GM18909 (cell line): ENCODE measurements at regions not wholly inside any gene's neighbourhood (a gene's known extent, or its start where the extent isn't known, plus 50 kb on each side); places are given as distances from the start of the nearest gene placed in this dataset.
"Not testable (repeated sequence)": the region's sequence is repeated elsewhere in the genome, so short reads cannot be mapped to it uniquely, and the experiment has no call there.

ENCODE experiments used
- ATAC-seq: cut with Tn5 transposase; IDR thresholded peaks from one replicate; pipeline ENCODE4 v1.9.1; 2021; ENCODE audit warnings: mild to moderate bottlenecking; ENCODE audit not compliant: unreplicated experiment, poor library complexity

GRCh38 chr12:86421333-86421732 is 165.1 kb upstream of the MGAT4C start:
- no peak for ATAC-seq

GRCh38 chr12:86414201-86414600 is 158.0 kb upstream of the MGAT4C start:
- ATAC-seq, result no peak

GRCh38 chr12:86411710-86412109 is 155.5 kb upstream of the MGAT4C start:
- ATAC-seq, result no peak

GRCh38 chr12:86407620-86408208 is 151.5 kb upstream of the MGAT4C start:
- ATAC-seq, result no peak

GRCh38 chr12:86389949-86390348 is 133.8 kb upstream of the MGAT4C start:
- no peak for ATAC-seq

- no peak for ATAC-seq
These were observed 131.5 kb upstream of the MGAT4C start for GRCh38 chr12:86387591-86388145.

- not testable (repeated sequence) for ATAC-seq
These were observed 127.6 kb upstream of the MGAT4C start for GRCh38 chr12:86383759-86384158.

- ATAC-seq, result no peak
These were observed 123.1 kb upstream of the MGAT4C start for GRCh38 chr12:86379337-86379736.

- no peak for ATAC-seq
These were observed 119.9 kb upstream of the MGAT4C start for GRCh38 chr12:86376052-86376451.

GRCh38 chr12:86373813-86374212 is 117.6 kb upstream of the MGAT4C start:
- no peak for ATAC-seq

GRCh38 chr12:86367137-86367536 is 110.9 kb upstream of the MGAT4C start:
- no peak for ATAC-seq

- ATAC-seq, result no peak
These were observed 93.0 kb upstream of the MGAT4C start for GRCh38 chr12:86349196-86349595.

GRCh38 chr12:86333955-86334522 is 77.8 kb upstream of the MGAT4C start:
- no peak for ATAC-seq

GRCh38 chr12:86331457-86331856 is 75.3 kb upstream of the MGAT4C start:
- no peak for ATAC-seq

- ATAC-seq, result no peak
These were observed 74.8 kb upstream of the MGAT4C start for GRCh38 chr12:86331012-86331411.

- no peak for ATAC-seq
These were observed 56.0 kb upstream of the MGAT4C start for GRCh38 chr12:86312232-86312631.
